Stimulated activated CD4-positive, alpha-beta T cell treated with anti-CD3 and anti-CD28 coated beads, TNF-alpha, amount 100 ng/mL, for 48 hours (primary cell): ENCODE measurements at regions not wholly inside any gene's neighbourhood (a gene's known extent, or its start where the extent isn't known, plus 50 kb on each side); places are given as distances from the start of the nearest gene placed in this dataset.

Source experiments
- DNase-seq, 3 donors: peaks; one replicate each; pipeline ENCODE4 v3.0.0-alpha.2; 2020; ENCODE audit warnings: low read depth in 3 of 3

GRCh38 chr5:167633931-167634341 is 657.5 kb upstream of the WWC1 start:
- no peak for DNase-seq

DNA sequence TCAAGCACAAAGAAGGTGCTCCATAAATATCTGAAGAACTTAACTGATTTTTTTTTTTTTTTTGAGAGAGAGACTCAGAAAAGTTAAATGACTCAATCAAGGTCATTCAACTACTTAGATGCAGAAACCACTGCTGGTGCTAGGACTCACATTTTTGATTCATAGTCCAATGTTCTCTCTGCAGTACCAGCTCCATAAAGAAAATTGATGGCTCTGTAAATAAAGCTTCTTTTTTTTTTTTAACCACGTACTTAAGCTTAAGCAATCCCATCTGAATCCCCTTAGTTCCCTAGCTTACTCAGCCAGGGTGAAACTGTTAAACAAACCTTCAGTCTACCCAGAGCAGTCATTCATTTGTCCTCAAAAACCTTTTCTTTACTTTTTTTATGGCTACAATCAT is 657.0 kb upstream of the WWC1 start:
- DNase-seq, result no peak

GRCh38 chr5:167638816-167639215 is 652.6 kb upstream of the WWC1 start:
- no peak for DNase-seq

- DNase-seq, result no peak
These were observed 652.2 kb upstream of the WWC1 start for GRCh38 chr5:167639273-167639672.

DNA sequence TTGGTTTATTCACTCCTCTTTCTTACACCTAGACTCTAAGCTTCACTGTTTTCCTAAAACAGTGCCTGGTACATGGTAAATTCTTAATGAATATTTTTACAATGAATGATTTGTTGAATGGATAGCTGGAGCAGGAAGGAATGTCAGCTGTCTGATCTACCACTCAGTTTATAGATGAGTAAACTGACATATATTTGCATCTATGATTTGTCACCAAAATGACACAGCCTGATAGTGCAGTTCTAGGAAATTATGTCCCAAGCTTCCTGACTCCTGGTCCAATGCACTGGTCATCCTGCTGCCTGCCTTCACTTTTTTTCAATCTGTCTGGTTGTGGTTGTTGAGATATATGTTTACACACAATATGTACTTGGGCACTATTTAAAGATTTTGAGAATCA is 651.7 kb upstream of the WWC1 start:
- no peak for DNase-seq

DNA sequence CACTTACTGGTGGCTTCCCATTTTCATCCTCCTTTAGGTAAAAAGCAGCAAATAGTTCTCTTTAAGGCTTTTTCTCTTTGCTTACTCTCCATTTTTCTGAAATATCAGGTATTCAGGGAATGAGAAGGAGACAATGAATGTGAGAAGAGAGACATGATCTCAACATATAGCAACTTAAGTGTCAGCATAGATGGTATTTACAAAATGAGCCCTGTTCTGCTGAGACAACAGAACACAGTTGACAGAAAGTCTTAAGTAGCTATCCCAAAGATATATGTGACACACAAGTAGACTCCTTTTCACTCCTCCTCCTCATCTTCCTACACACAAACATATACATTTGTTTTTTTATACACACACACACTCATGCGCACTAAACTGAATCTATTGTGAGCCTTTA is 649.3 kb upstream of the WWC1 start:
- no peak for DNase-seq

- DNase-seq, result no peak
These were observed 648.5 kb upstream of the WWC1 start for GRCh38 chr5:167642779-167643517.

DNA sequence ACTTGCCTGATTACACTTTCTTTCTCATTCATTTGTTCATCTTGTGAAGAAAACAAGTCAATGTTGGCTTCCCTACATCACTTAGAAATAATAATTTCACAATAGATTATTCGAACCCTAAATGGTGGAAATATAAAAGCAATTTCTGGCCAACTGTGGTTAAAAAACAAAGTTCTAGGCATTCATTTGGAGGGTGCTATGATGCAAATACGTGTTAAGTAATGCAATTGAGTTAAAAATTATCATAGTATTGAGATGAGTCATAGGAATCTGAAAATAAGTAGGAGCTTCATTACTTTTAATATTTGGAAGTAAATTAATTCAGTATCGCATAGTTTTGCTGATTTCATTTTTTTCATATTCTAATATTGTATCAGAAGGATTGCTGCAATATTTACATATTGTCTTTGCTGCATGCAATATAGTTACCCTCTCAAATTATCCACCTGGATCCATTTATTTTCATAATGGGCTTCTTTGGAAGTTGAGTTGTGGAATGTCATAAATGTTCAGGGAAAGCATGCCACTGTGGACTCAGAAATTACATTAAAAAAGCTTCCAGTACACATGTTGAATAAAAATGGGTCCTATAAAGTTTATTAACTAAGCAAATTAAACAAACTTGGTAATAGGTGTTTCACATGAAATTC is 647.7 kb upstream of the WWC1 start:
- no peak for DNase-seq

DNA sequence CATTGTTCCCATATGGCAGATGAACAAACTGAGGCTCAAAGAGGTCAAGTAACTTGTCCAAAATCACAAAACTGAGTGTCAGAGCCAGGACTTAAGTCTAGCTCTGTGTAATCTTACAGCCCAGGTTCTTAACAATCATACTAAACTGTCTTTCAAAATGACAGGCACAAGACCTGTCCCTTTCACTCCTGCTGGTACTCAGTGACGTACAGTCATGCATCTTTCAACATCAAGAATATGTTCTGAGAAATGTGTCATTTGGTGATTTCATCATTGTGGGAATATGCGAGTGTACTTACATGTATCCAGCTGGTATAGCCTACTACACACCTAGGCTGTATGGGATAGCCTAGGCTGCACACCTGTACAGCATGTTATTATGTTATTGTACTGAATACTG is 646.8 kb upstream of the WWC1 start:
- no peak for DNase-seq

GRCh38 chr5:167649471-167649870 is 642.0 kb upstream of the WWC1 start:
- no peak for DNase-seq

DNA sequence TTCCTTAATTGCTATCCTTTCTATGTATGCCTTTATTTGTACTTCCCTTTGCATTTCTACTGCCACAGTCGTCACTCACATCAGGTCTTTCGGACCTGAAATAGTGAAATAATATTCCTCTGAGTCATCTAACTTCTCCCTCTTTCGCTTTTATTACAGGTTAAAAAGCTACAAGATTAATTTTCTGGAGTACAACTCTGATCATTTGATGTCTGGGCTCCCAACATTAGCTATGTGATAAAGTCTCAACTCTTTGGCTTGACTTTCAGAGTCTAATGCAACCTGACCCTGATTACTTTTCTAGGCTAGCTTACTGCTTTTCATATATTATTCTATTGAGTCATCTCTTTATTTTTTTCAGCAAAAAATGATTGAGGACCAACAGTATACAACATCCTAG is 638.8 kb upstream of the WWC1 start:
- DNase-seq, result no peak

- no peak for DNase-seq
These were observed 637.8 kb upstream of the WWC1 start for GRCh38 chr5:167653645-167654106.

DNA sequence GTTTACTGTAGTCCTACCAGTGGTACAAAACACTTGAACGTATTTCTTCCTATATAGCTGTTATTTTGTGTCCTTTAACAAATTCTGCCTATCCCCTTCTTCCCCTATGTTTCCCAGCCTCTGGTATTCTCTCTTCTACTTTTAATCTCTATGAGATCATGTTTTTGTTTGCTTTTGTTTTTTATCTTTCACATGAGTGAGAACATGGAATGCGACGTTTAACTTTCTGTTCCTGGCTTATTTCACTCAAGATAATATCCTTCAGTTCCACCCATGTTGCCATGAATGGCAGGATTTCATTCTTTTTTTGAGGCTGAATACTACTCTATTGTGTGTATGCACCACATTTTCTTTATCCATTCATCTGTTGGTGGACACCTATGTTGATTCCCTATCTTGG is 634.4 kb upstream of the WWC1 start:
- no peak for DNase-seq

- no peak for DNase-seq
These were observed 632.6 kb upstream of the WWC1 start for GRCh38 chr5:167658889-167659288.

- no peak for DNase-seq
These were observed 629.8 kb upstream of the WWC1 start for GRCh38 chr5:167661605-167662004.

- no peak for DNase-seq
These were observed 627.1 kb upstream of the WWC1 start for GRCh38 chr5:167664222-167664804.

GRCh38 chr5:167665841-167666375 is 625.5 kb upstream of the WWC1 start:
- no peak for DNase-seq

GRCh38 chr5:167671176-167671575 is 620.3 kb upstream of the WWC1 start:
- no peak for DNase-seq

DNA sequence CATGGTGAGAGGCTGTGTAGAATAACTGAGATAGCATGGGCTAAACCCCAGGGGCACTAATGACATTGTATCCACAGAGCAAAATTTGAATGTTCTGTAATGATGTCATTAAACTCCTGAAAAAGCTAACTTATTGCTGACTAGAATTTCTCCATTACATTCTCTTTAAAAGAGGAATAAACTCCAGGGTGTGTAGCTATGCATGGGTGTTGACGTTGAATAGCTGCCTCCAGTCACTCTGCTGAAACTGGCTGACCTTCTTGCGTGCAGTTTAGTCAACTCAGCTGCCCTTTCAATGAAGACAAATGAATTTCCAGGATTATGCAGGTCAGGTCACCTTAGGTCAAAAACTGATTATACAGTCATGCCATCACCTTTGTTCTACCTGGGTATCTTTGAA is 617.5 kb upstream of the WWC1 start:
- no peak for DNase-seq

- no peak for DNase-seq
These were observed 613.0 kb upstream of the WWC1 start for GRCh38 chr5:167678481-167678880.

- no peak for DNase-seq
These were observed 607.2 kb upstream of the WWC1 start for GRCh38 chr5:167684251-167684650.

- no peak for DNase-seq
These were observed 602.9 kb upstream of the WWC1 start for GRCh38 chr5:167688341-167689130.
